ENCODE measurements at regions not wholly inside any gene's neighbourhood (a gene's known extent, or its start where the extent isn't known, plus 50 kb on each side); places are given as distances from the start of the nearest gene placed in this dataset.

DNA sequence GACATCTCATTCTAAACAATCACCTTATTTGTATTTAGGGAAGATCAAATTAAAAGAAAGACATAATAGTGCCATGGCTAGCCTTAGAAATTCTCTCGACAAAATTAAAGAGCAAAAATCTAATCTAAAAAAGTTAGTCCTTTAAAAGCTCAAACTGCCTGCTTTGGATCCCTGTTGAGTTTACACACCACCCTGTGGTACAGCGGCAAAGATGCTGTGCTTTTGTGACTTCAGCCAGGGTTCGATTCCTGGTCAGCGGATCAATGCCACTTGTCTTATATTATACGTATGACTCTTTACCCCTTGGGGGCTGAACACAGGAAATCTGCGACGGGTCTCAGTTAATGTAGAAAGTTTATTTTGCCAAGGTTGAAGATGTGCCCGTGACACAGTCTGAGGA, 51.3 kb upstream of the VOPP1 start (continued):
- TF ChIP-seq ETS1 (IDR thresholded peaks at IDR 0.05): no peak
- TF ChIP-seq ZNF114 (CRISPR knock-in tag; IDR thresholded peaks at IDR 0.05): no peak
- TF ChIP-seq STAT1 (IDR thresholded peaks at IDR 0.05; ENCODE audit: unreplicated experiment): no peak
- TF ChIP-seq POLR2AphosphoS5 (IDR thresholded peaks at IDR 0.05; ENCODE audit: low read depth): no peak
- no peak for TF ChIP-seq JUNB (IDR thresholded peaks at IDR 0.05; ENCODE audit: unreplicated experiment)
- no peak for TF ChIP-seq CREB1 (CRISPR knock-in tag; IDR thresholded peaks at IDR 0.05; ENCODE audit: low read depth)
- TF ChIP-seq NANOG (IDR thresholded peaks at IDR 0.05; ENCODE audit: borderline replicate concordance): no peak
- TF ChIP-seq REST (IDR thresholded peaks at IDR 0.05; ENCODE audit: unreplicated experiment): no peak
- TF ChIP-seq EZH2 (IDR thresholded peaks at IDR 0.05; ENCODE audit: low read depth, unreplicated experiment): no peak

DNA sequence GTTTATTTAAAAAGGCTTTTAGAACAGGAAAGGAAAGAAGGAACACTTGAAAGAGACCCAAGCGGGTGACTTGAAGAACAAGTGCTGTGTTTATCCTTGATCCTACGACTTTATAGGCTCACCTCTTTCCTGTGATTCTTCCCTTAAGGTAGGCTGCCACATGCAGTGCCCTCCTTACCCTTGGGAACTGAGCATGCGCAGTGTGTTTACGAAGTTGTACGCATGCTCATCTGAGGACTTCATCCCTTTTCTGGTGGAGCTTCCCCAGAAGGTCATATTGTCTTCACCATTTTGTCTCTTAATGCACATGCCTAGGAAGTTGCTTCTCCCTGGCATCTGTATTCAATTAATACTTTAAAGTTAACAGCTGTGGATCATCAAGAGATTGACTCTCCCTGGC, 49.9 kb upstream of the VOPP1 start:
- ATAC-seq: no peak
- Histone ChIP-seq H3K27me3 (ENCODE audit: insufficient read depth) (no peaks in the 10 kb centered on the region), H3K4me1 (ENCODE audit: insufficient read depth) (no peaks in the 10 kb centered on the region), H3K9me2 (ENCODE audit: insufficient read depth) (0 out of 2 replicates have a peak, but pooled peaks cover 4% of the 10 kb centered on the region), H2AFZ (no peak overlapping the region), H3K4me2 (no peak overlapping the region), H3K4me3 (no peak overlapping the region), H3K79me2 (replicated peaks; ENCODE audit: insufficient read depth) (no peaks in the 10 kb centered on the region), H3K36me3 (ENCODE audit: insufficient read depth) (0 out of 2 replicates have a peak, but pooled peaks cover 2% of the 10 kb centered on the region), H3K27ac (ENCODE audit: low read depth) (no peak overlapping the region), H4K20me1 (replicated peaks; ENCODE audit: insufficient read depth) (no peaks in the 10 kb centered on the region), H3F3A (replicated peaks; ENCODE audit: low read depth) (no peaks in the 10 kb centered on the region)
- H3K4me1 Mint-ChIP-seq: no peaks in the 10 kb centered on the region
- peaks cover 17% of the 10 kb centered on the region for H3K36me3 Mint-ChIP-seq (ENCODE audit: low read depth)
- H3K27ac Mint-ChIP-seq: no peak overlapping the region
- no peak overlapping the region for H3K4me3 Mint-ChIP-seq
- TF ChIP-seq ZNF462 (CRISPR knock-in tag; IDR thresholded peaks at IDR 0.05) (no peak), EZH2 (IDR thresholded peaks at IDR 0.05; ENCODE audit: low read depth, unreplicated experiment) (no peak), EZH2phosphoT487 (IDR thresholded peaks at IDR 0.05; ENCODE audit: unreplicated experiment) (no peak), NANOG (IDR thresholded peaks at IDR 0.05; ENCODE audit: borderline replicate concordance) (no peak), ZNF331 (CRISPR knock-in tag; IDR thresholded peaks at IDR 0.05; ENCODE audit: low read depth) (no peak), POLR2AphosphoS5 (IDR thresholded peaks at IDR 0.05; ENCODE audit: low read depth) (no peak), ZNF114 (CRISPR knock-in tag; IDR thresholded peaks at IDR 0.05) (no peak)
- no peak for DNase-seq (ENCODE audit: low spot score)
- H3K27me3 Mint-ChIP-seq (ENCODE audit: insufficient read depth, low read depth, poor library complexity): peaks cover 2% of the 10 kb centered on the region
- peaks cover 86% of the 10 kb centered on the region for H3K9me3 Mint-ChIP-seq

Data from GM23338 (cell line).